Dedifferentiated amniotic fluid mesenchymal stem cell (primary cell): ENCODE measurements at regions not wholly inside any gene's neighbourhood (a gene's known extent, or its start where the extent isn't known, plus 50 kb on each side); places are given as distances from the start of the nearest gene placed in this dataset.
"Not testable (repeated sequence)": the region's sequence is repeated elsewhere in the genome, so short reads cannot be mapped to it uniquely, and the experiment has no call there.

ENCODE experiments used
- DNase-seq: peaks from one replicate; pipeline ENCODE4 v3.0.0-alpha.2; 2016; ENCODE audit errors: extremely low spot score

- DNase-seq = no peak
Measured at GRCh38 chr6:169378620-169379381, 125.2 kb upstream of the THBS2 start.

GRCh38 chr6:169376458-169376857, 122.8 kb upstream of the THBS2 start:
- no peak for DNase-seq

GRCh38 chr6:169372589-169372988, 118.9 kb upstream of the THBS2 start:
- no peak for DNase-seq

GRCh38 chr6:169371344-169372127, 117.9 kb upstream of the THBS2 start:
- no peak for DNase-seq

- no peak for DNase-seq
Measured at GRCh38 chr6:169370666-169371343, 117.2 kb upstream of the THBS2 start.

GRCh38 chr6:169370054-169370453, 116.4 kb upstream of the THBS2 start:
- no peak for DNase-seq

GRCh38 chr6:169368200-169368599, 114.6 kb upstream of the THBS2 start:
- no peak for DNase-seq

- DNase-seq = no peak
Measured at GRCh38 chr6:169367507-169367906, 113.9 kb upstream of the THBS2 start.

- DNase-seq = no peak
Measured at GRCh38 chr6:169366258-169366901, 112.7 kb upstream of the THBS2 start.

- DNase-seq = no peak
Measured at GRCh38 chr6:169365567-169366257, 112.1 kb upstream of the THBS2 start.

- no peak for DNase-seq
Measured at GRCh38 chr6:169363590-169363989, 109.9 kb upstream of the THBS2 start.

- DNase-seq = no peak
Measured at GRCh38 chr6:169362501-169363121, 109.0 kb upstream of the THBS2 start.

- not testable (repeated sequence) for DNase-seq
Measured at GRCh38 chr6:169355001-169355400, 101.4 kb upstream of the THBS2 start.

GRCh38 chr6:169345146-169345545, 91.5 kb upstream of the THBS2 start:
- DNase-seq = no peak

GRCh38 chr6:169344750-169345065, 91.1 kb upstream of the THBS2 start:
- DNase-seq = no peak

- no peak for DNase-seq
Measured at GRCh38 chr6:169343886-169344749, 90.5 kb upstream of the THBS2 start.

- DNase-seq = no peak
Measured at GRCh38 chr6:169342710-169343109, 89.1 kb upstream of the THBS2 start.

- DNase-seq = no peak
Measured at GRCh38 chr6:169341706-169342105, 88.1 kb upstream of the THBS2 start.

GRCh38 chr6:169341065-169341464, 87.4 kb upstream of the THBS2 start:
- DNase-seq = no peak

- DNase-seq = no peak
Measured at GRCh38 chr6:169340395-169340794, 86.7 kb upstream of the THBS2 start.
